ENCODE measurements at regions not wholly inside any gene's neighbourhood (a gene's known extent, or its start where the extent isn't known, plus 50 kb on each side); places are given as distances from the start of the nearest gene placed in this dataset.

DNA sequence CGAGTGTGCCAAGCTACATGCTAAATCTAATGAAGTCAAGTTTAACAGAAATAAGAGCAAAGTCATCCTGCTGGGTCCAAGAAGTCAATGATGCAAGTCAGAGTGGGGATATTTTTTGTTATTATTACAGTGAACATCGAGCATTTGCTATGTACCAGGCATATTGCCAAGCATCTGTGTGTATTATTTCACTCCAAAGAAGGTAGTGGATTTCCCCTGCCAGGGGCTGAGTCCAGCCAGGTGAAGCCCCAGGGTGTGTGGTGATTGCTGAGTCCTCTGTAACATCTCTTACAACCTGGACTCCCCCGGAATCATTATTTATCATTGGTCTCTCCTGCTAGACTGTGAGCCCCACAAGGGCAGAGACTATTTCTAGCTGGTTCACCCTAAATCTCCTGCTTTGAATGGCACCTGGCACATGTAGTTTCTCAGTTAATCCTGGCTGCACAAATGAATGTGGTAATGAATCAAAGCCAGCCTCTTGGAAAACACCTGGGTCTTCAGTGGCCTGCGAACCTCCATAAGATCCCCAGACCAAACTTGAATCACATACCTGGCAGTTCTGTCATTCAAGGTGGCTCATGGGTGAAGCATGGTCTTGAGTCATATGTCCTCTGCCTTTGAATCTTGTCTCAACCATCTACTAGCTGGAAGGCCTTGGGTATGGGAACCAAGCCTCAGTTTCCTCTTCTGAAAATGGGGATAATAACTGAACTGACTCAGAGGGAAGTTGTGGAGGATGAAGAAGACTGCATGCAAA, 549.2 kb downstream of the MIAT start:
- CTCF ChIA-PET = no interaction called here

DNA sequence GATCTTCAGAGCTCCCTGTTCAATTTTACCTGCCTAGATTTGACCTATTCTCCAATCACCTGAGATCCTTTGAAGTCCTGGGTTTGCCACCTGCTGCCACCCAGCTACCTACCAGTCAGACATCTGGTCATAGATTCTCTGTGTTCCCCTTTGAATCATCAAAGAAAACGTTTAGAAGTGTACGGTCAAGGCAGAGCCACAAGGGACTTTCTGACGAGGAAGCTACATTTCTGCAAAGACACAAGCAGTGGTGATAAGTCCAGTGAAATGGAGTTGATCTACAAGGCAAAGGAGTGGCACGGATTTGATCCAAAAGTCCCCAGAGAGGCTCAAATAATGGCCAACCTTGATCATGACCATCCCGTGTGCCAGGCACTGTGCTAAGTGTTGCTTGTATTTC, 549.9 kb downstream of the MIAT start:
- H3K9me3 Mint-ChIP-seq = no peaks in the 10 kb centered on the region
- ChIA-PET POLR2A (no interaction called here), CTCF (no interaction called here)
- DNase-seq = no peak
- H3K4me3 Mint-ChIP-seq = no peak overlapping the region
- no peaks in the 10 kb centered on the region for H3K4me1 Mint-ChIP-seq
- no peak overlapping the region for H3K27ac Mint-ChIP-seq
- peaks cover 3% of the 10 kb centered on the region for H3K27me3 Mint-ChIP-seq
- H3K36me3 Mint-ChIP-seq (ENCODE audit: low read depth) = no peaks in the 10 kb centered on the region

More for the DNA sequence above, 549.2 kb downstream of the MIAT start:
- Mint-ChIP-seq H3K4me3 (no peak overlapping the region), H3K4me1 (no peaks in the 10 kb centered on the region), H3K27ac (no peak overlapping the region), H3K27me3 (peaks cover 3% of the 10 kb centered on the region), H3K9me3 (no peaks in the 10 kb centered on the region), H3K36me3 (ENCODE audit: low read depth) (no peaks in the 10 kb centered on the region)
- POLR2A ChIA-PET = no interaction called here
- no peak for DNase-seq

DNA sequence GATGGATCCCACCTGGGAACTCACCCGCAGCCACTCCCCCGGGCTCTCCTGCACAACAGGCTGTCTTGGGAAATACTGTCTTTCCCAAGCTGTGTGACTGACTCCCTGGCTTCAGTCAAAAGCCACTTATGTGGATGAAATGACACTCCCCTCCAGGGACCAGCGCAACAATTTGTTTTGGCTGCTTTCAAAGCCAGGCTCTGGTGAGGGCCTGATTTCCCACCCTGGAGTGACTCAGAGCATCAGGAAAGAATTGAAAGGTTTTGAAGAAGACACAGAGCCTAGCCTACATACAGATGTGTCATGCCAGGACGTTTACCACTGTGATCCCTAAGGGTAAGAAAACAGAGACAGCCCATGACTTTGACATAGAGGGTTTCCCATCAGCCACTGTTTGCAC, 550.5 kb downstream of the MIAT start:
- no peak for DNase-seq
- Mint-ChIP-seq H3K9me3 (no peaks in the 10 kb centered on the region), H3K27me3 (peaks cover 6% of the 10 kb centered on the region)

DNA sequence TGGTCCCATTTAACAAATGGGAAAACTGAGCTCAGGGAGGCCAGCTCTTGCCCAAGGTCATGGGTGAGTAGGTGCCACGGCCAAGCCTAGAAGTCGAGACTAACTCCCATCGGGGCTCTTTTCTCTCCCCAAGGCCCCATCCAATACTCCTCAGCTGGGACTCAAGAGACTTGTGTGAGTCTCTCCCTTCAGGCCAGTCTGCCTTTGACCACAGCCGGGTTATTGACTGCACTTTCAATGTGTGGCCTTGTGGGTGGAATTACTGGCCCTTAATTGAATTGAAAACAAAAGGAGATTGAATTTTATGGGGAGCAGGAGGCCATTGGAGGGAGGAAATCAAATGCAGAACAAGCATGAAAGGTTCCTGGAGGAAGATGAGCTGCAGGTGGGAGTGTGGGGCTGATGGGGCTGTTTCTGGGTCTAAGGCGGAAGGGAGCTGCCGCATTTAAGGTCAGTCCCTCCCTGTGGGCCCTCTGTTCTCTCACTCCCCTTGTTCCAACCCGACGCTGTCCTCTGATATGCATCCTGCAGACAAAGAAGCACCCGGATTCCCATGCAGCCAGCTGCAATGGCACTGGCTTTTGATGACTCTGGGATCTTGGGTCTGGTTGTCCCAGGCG, 552.8 kb downstream of the MIAT start:
- Mint-ChIP-seq H3K4me3 (no peak overlapping the region), H3K9me3 (no peaks in the 10 kb centered on the region), H3K36me3 (ENCODE audit: low read depth) (no peaks in the 10 kb centered on the region), H3K27ac (no peak overlapping the region), H3K27me3 (peaks cover 6% of the 10 kb centered on the region), H3K4me1 (no peaks in the 10 kb centered on the region)
- ChIA-PET CTCF (no interaction called here), POLR2A (no interaction called here)
- no peak for DNase-seq

More for the DNA sequence above, 550.5 kb downstream of the MIAT start:
- H3K4me1 Mint-ChIP-seq = no peaks in the 10 kb centered on the region
- H3K27ac Mint-ChIP-seq = no peak overlapping the region
- CTCF ChIA-PET = no interaction called here
- H3K36me3 Mint-ChIP-seq (ENCODE audit: low read depth) = no peaks in the 10 kb centered on the region
- no peak overlapping the region for H3K4me3 Mint-ChIP-seq
- POLR2A ChIA-PET = no interaction called here

DNA sequence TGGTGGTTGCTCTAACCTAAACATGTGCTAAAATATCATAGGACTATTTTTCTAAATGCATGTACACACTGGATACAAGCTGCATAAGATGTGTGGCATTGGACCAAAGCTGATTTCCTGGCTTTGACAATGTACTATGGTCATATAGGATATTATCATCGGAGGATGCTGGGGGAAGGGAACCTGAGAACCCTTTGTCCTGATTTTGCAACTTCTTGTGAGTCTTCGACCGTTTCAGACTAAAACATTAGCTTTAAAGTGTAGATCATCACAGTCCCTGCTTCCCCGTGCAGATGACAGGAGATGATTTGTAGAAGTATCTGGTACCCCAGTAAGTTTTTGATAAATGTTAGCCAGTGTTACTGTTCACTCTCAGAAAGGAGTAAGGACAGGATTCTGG, 554.7 kb downstream of the MIAT start:
- no peak for DNase-seq
- H3K27ac Mint-ChIP-seq = no peak overlapping the region
- no peak overlapping the region for H3K4me3 Mint-ChIP-seq
- H3K27me3 Mint-ChIP-seq = peaks cover 6% of the 10 kb centered on the region
- no peaks in the 10 kb centered on the region for H3K36me3 Mint-ChIP-seq (ENCODE audit: low read depth)
- no peaks in the 10 kb centered on the region for H3K4me1 Mint-ChIP-seq
- no peaks in the 10 kb centered on the region for H3K9me3 Mint-ChIP-seq
- CTCF ChIA-PET = no interaction called here
- POLR2A ChIA-PET = no interaction called here

DNA sequence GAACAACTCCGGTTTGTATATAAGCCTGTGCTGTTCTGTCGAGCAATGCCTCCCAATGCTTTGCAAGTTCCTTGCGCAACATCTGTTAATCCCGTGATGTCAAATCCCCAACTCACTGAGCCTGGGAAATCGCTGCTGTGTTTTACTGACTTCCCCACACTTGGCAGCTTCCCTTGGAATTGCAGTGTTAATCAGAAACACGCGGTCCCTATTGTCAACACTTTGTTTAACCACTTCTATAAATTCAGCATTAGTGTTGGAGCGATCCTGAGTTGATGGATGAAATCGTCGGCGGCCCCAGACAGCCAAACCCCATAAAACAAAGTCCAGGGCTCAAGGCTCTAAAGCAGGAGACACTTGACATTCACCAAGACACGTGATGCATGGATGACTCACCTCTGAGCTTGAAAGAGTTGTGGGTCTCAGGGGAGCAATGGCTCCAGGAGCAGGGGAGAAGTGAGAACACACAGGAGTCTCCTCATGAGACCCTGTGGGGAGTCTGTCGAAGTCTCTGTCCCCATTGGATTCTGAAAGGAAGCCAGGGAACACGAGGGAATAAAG, 555.3 kb downstream of the MIAT start:
- Mint-ChIP-seq H3K4me1 (no peaks in the 10 kb centered on the region), H3K9me3 (no peaks in the 10 kb centered on the region), H3K27ac (no peak overlapping the region), H3K36me3 (ENCODE audit: low read depth) (no peaks in the 10 kb centered on the region), H3K4me3 (no peak overlapping the region), H3K27me3 (peaks cover 6% of the 10 kb centered on the region)
- POLR2A ChIA-PET = no interaction called here
- no peak for DNase-seq
- CTCF ChIA-PET = no interaction called here

DNA sequence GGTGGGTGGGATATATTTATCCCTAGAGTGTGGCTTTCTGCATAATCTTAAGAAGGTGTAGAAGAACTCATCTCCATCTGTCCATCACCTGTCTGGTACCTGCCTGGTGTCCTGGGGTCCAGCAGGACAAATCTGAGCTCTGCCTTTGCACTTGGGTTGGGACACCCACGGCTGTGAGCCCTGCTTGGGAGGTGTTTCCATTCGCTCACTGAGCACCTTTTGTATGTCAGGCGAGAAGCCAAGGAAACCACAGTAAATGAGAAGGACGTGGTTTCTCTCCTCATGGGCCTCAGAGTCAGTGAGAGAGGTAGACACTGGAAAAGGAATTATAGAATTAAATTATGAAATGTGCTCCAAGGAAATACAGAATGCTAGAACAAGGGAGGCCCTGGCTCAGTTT, 555.9 kb downstream of the MIAT start:
- ChIA-PET CTCF (no interaction called here), POLR2A (no interaction called here)
- no peaks in the 10 kb centered on the region for H3K36me3 Mint-ChIP-seq (ENCODE audit: low read depth)
- H3K27me3 Mint-ChIP-seq = peaks cover 6% of the 10 kb centered on the region
- no peak overlapping the region for H3K4me3 Mint-ChIP-seq
- DNase-seq = no peak
- H3K4me1 Mint-ChIP-seq = no peaks in the 10 kb centered on the region
- H3K9me3 Mint-ChIP-seq = no peaks in the 10 kb centered on the region
- H3K27ac Mint-ChIP-seq = no peak overlapping the region

DNA sequence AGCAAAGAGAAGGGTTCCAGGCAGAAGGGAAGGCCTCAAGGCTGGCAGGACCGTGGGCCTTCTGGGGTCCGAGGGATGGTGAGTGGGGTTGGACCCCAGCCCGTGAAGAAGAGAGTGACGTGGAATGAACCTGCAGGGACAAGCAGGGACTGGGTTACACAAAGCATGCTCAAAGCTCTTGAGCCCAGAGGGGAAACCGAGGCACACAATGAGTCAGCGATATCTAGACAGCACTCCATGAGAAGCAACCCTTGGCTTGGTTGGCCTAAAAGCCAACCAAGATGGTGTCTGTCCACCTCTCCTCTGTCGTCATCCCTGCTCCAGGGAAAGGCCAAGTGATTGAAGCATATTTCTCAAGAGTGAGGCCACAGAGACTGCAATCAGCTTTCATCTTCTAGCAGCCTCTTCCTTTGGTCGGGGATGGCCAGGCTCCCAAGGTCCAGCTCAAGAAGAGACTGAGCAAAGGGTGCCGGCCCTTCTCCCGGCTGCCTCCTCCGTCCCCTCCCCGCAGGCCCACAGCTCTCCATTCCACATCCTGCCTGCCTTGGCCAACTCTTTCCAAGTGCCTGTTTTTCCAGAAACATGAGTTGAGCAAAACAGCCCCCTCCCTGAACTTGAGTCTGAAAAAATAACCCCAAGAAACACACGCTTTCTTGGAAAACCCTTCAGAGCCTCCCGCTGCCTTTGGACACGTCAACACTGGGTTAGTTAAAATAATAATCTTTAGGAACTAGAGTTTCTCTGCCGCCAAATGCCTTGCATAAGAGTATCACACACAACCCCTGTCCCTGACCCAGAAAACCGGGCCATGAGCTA, 556.6 kb downstream of the MIAT start:
- Mint-ChIP-seq H3K27ac (no peak overlapping the region), H3K36me3 (ENCODE audit: low read depth) (no peaks in the 10 kb centered on the region), H3K4me3 (no peak overlapping the region), H3K9me3 (no peaks in the 10 kb centered on the region), H3K4me1 (no peaks in the 10 kb centered on the region), H3K27me3 (peaks cover 6% of the 10 kb centered on the region)
- DNase-seq = no peak
- POLR2A ChIA-PET = no interaction called here
- CTCF ChIA-PET = no interaction called here

DNA sequence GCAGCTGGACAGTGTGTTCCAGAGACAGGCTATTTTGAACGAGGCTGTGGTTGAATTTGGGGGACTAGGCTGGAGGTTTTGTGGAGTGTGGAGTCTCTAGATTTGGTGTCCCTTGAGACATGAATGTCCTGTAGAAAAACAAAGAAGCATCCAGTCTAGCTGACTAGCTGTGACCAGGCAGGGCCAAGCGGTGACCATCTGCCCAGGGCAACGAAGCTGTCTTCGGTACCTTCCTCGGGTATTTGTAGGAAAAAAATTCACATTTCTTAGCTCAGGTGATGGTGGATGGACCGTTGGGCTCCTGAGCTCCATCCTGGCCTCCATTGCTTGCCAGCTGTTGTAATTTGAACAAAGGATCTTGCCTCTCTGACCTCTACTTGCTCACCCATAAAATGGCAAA, 557.3 kb downstream of the MIAT start:
- H3K27me3 Mint-ChIP-seq = peaks cover 6% of the 10 kb centered on the region
- no peaks in the 10 kb centered on the region for H3K4me1 Mint-ChIP-seq
- DNase-seq = no peak
- POLR2A ChIA-PET = no interaction called here
- CTCF ChIA-PET = no interaction called here
- H3K4me3 Mint-ChIP-seq = no peak overlapping the region
- H3K9me3 Mint-ChIP-seq = no peaks in the 10 kb centered on the region
- no peak overlapping the region for H3K27ac Mint-ChIP-seq
- H3K36me3 Mint-ChIP-seq (ENCODE audit: low read depth) = no peaks in the 10 kb centered on the region

DNA sequence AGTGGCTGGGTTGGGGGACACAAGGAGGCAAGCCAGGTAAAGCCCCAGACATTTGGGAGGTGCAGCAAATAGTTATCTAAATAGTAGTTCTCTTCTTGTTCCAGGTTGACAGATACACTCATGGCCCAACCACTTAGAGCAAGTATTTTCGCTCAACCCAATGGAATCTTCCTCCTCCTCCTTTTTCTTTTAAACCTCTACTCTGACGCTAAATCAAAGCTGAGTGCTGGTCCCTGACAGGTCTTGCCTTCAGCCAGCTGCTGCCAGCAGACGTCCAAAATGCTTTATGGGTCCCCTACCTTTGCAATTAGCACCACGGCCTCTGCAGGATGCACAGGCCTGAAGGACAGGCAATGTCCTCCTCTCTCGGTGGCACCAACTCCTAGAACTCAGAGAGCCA, 558.5 kb downstream of the MIAT start:
- Mint-ChIP-seq H3K36me3 (ENCODE audit: low read depth) (no peaks in the 10 kb centered on the region), H3K9me3 (no peaks in the 10 kb centered on the region), H3K27ac (no peak overlapping the region), H3K27me3 (peaks cover 5% of the 10 kb centered on the region), H3K4me3 (no peak overlapping the region), H3K4me1 (no peaks in the 10 kb centered on the region)
- DNase-seq = no peak
- ChIA-PET POLR2A (no interaction called here), CTCF (no interaction called here)

DNA sequence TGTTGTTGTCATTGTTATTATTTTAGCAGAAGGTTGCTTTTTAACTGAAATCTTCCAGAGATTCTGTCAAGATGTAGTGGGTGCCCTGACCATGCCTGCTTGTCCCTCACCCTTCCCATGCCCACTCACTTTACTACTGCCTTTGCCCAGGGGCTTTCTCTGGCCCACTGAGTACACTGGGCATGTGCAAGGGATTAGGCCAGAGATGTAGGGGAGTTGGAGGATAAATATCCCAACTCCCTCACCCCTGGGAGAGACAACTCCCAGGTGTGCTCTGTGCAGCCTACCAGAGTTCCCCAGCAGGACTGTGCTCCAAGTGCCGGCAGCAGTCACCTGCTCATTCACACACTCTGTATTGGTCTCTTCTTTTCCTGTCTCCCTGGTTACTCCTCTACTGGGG, 559.1 kb downstream of the MIAT start:
- ChIA-PET CTCF (no interaction called here), POLR2A (no interaction called here)
- Mint-ChIP-seq H3K4me3 (no peak overlapping the region), H3K36me3 (ENCODE audit: low read depth) (no peaks in the 10 kb centered on the region), H3K27ac (no peak overlapping the region), H3K27me3 (peaks cover 3% of the 10 kb centered on the region), H3K4me1 (no peaks in the 10 kb centered on the region), H3K9me3 (no peaks in the 10 kb centered on the region)
- DNase-seq = no peak

DNA sequence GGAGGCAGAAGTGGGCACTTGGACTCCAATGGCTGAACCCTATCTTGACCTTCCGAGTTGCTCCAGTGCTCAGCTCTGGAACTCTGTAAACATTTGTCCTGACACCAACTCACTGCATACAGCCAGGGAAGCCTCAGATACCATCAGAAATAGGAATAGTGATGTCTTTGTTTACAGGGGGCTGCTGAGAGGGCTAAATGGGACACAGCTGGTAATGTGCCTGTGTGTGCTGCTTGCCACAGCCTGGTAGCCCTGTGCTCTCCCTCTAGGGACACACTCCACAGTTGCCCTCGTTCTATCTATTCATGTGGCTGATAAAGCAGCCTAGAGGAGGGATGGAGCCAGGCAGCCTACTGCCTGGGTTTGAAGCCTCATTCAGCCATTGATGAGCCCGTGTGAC, 559.8 kb downstream of the MIAT start:
- Mint-ChIP-seq H3K4me1 (no peaks in the 10 kb centered on the region), H3K27ac (no peak overlapping the region), H3K27me3 (peaks cover 3% of the 10 kb centered on the region), H3K36me3 (ENCODE audit: low read depth) (no peaks in the 10 kb centered on the region), H3K4me3 (no peak overlapping the region), H3K9me3 (no peaks in the 10 kb centered on the region)
- DNase-seq = no peak
- CTCF ChIA-PET = no interaction called here
- POLR2A ChIA-PET = no interaction called here

DNA sequence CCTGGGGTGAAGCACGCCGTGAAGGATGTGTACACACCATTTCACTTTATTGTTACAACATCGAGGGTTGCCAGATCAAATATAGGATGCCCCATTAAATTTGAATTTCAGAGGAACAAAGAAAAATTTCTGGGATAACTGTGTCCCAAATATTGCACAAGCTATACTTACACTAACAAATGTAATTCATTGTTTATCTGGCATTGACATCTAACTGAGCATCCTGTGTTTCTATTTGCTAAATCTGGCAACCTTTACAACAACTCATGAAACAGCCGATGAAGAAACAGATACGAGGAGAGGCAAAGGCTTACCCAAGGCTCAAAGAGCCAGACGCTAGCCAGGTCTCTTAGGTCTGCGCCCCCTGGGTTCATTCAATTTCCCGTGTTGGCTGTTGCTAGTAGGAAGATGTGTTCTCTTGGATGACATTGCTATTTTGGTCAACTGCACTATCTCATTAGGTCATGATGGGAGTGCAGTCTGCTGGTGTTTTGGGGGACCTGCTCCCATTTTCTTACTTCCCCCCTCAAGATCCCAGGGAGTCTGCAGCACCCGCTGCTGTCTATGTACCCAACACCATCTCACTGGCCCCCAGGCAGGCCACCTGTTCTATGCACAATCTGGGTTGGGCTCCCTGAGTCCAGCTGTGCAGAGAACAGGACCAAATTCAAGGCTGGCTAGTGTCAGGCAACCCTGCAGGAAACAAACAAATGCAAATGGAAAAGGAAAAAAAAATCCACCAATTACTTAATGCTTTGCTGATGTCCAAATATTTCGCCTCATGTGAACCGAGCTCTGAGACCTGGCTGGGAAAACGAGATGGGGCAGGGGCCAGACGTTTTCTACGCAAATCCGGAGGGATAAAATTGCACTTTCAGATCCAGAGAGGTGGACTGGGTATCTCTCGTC, 560.9 kb downstream of the MIAT start:
- Mint-ChIP-seq H3K27ac (no peak overlapping the region), H3K4me1 (no peaks in the 10 kb centered on the region), H3K36me3 (ENCODE audit: low read depth) (no peaks in the 10 kb centered on the region), H3K27me3 (no peaks in the 10 kb centered on the region), H3K4me3 (no peak overlapping the region), H3K9me3 (no peaks in the 10 kb centered on the region)
- CTCF ChIA-PET = no interaction called here
- POLR2A ChIA-PET = no interaction called here
- no peak for DNase-seq

Data from activated CD4-positive, alpha-beta memory T cell treated with anti-CD3 and anti-CD28 coated beads, Interleukin-2, amount 10 ng/mL, durations not matched to agents 7 days and 5 days (primary cell).